Neural cell (in vitro differentiated cells): ENCODE measurements at regions not wholly inside any gene's neighbourhood (a gene's known extent, or its start where the extent isn't known, plus 50 kb on each side); places are given as distances from the start of the nearest gene placed in this dataset.

Experiments
- EP300 ChIP-seq: fragments of 450-650 bp; conservative IDR thresholded peaks from 2 replicates; pipeline ENCODE4 v1.6.1; 2014; ENCODE audit warnings: antibody characterized with exemption, mild to moderate bottlenecking, moderate library complexity; ENCODE audit not compliant: poor library complexity, severe bottlenecking
- EZH2 ChIP-seq: fragments of 200-600, 300-800 bp; shearing (Covaris generic), sonication (generic); IDR thresholded peaks from 2 replicates; pipeline ENCODE4 v1.6.1; 2014; ENCODE audit warnings: antibody characterized with exemption, low read length, borderline replicate concordance, mild to moderate bottlenecking; ENCODE audit not compliant: insufficient read depth, poor library complexity, severe bottlenecking
- MXI1 ChIP-seq: fragments of 450-650 bp; conservative IDR thresholded peaks from 2 replicates; pipeline ENCODE4 v1.6.1; 2014; ENCODE audit warnings: antibody characterized with exemption, mild to moderate bottlenecking; ENCODE audit not compliant: poor library complexity, severe bottlenecking
- POLR2AphosphoS5 ChIP-seq: IDR thresholded peaks from 2 replicates; pipeline ENCODE4 v1.6.1; 2012
- RAD21 ChIP-seq: fragments of 450-650 bp; conservative IDR thresholded peaks from 2 replicates; pipeline ENCODE4 v1.6.1; 2014; ENCODE audit warnings: antibody characterized with exemption, mild to moderate bottlenecking, moderate library complexity
- REST ChIP-seq: IDR thresholded peaks from 2 replicates; pipeline ENCODE4 v1.6.1; 2012; ENCODE audit warnings: borderline replicate concordance
- SMC3 ChIP-seq: fragments of 450-650 bp; conservative IDR thresholded peaks from 2 replicates; pipeline ENCODE4 v1.6.1; 2014; ENCODE audit warnings: antibody characterized with exemption, mild to moderate bottlenecking, moderate library complexity; ENCODE audit not compliant: poor library complexity
- TAF1 ChIP-seq: IDR thresholded peaks from 2 replicates; pipeline ENCODE4 v1.6.1; 2012; ENCODE audit warnings: low read depth
- TF ChIP-seq, protein P1 (sequence below): fragments of 450-650 bp; IDR thresholded peaks from 2 replicates; pipeline ENCODE4 v1.5.1; 2014; ENCODE audit warnings: antibody characterized with exemption, mild to moderate bottlenecking, moderate library complexity; ENCODE audit not compliant: poor library complexity, severe bottlenecking

DNA sequence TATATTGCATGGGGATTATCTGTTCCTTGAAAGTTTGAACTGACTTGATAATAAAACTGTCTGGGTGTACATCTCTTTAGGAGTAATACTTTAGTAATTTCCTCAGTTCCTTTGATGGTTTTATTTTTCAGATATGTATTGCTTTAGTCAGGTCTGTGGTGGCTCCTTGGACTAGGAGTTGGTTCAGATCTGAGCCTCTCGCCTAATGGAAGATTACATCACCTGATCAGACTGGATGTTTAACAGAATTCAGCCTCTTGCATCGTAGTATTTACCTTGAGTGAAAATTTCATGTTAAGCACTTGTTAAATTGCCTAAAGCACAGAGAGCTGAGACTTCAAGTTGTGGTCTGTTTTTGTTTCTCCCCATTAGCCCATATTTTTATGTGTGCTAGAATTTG lies 267.3 kb downstream of the MAP2K4 start:
- TF ChIP-seq EP300, result no peak
- TF ChIP-seq POLR2AphosphoS5, result no peak
- TF ChIP-seq EZH2, result no peak
- TF ChIP-seq, protein P1, sequence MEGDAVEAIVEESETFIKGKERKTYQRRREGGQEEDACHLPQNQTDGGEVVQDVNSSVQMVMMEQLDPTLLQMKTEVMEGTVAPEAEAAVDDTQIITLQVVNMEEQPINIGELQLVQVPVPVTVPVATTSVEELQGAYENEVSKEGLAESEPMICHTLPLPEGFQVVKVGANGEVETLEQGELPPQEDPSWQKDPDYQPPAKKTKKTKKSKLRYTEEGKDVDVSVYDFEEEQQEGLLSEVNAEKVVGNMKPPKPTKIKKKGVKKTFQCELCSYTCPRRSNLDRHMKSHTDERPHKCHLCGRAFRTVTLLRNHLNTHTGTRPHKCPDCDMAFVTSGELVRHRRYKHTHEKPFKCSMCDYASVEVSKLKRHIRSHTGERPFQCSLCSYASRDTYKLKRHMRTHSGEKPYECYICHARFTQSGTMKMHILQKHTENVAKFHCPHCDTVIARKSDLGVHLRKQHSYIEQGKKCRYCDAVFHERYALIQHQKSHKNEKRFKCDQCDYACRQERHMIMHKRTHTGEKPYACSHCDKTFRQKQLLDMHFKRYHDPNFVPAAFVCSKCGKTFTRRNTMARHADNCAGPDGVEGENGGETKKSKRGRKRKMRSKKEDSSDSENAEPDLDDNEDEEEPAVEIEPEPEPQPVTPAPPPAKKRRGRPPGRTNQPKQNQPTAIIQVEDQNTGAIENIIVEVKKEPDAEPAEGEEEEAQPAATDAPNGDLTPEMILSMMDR, result no peak
- TF ChIP-seq TAF1, result no peak
- TF ChIP-seq RAD21, result no peak
- TF ChIP-seq REST, result no peak
- no peak for TF ChIP-seq SMC3
- TF ChIP-seq MXI1, result no peak
